Astrocyte of the cerebellum (primary cell): ENCODE measurements at regions not wholly inside any gene's neighbourhood (a gene's known extent, or its start where the extent isn't known, plus 50 kb on each side); places are given as distances from the start of the nearest gene placed in this dataset.

Experiments
- DNase-seq: peaks from one replicate; pipeline ENCODE4 v3.0.0-alpha.2; 2011; ENCODE audit warnings: low read depth
- H3K4me3 ChIP-seq: 2 replicates; pipeline ENCODE4 v1.5.1; 2011; ENCODE audit warnings: mild to moderate bottlenecking, low read depth, low read length, moderate library complexity
- CTCF ChIP-seq: IDR thresholded peaks from 2 replicates; pipeline ENCODE4 v1.5.1; 2012; ENCODE audit warnings: low read length, low read depth, moderate library complexity, mild to moderate bottlenecking; ENCODE audit errors: missing control alignments
- in situ Hi-C: cut with HindIII; loops from 2 replicates; pipeline ENCODE4 v1.10.0; 2017; ENCODE audit warnings: low sequenced_read_pairs

- H3K4me3 ChIP-seq: no peak overlapping the region
- no peak for TF ChIP-seq CTCF
- no peak for DNase-seq
- in situ Hi-C loops: no loop called here
Measured at GRCh38 chr5:143888912-143889311, 77.0 kb downstream of the HMHB1 start.

GRCh38 chr5:143889986-143890385 lies 78.0 kb downstream of the HMHB1 start:
- in situ Hi-C loops: no loop called here
- no peak for DNase-seq
- H3K4me3 ChIP-seq: no peak overlapping the region
- no peak for TF ChIP-seq CTCF

GRCh38 chr5:143890487-143890886 lies 78.5 kb downstream of the HMHB1 start:
- in situ Hi-C loops: no loop called here

GRCh38 chr5:143892271-143892670 lies 80.3 kb downstream of the HMHB1 start:
- in situ Hi-C loops: no loop called here
- no peak for DNase-seq
- H3K4me3 ChIP-seq: no peak overlapping the region
- no peak for TF ChIP-seq CTCF

More at GRCh38 chr5:143890487-143890886, 78.5 kb downstream of the HMHB1 start:
- no peak for DNase-seq
- H3K4me3 ChIP-seq: no peak overlapping the region
- TF ChIP-seq CTCF: no peak

- no peak for DNase-seq
- TF ChIP-seq CTCF: no peak
- no peak overlapping the region for H3K4me3 ChIP-seq
- in situ Hi-C loops: no loop called here
Measured at GRCh38 chr5:143892908-143893307, 80.9 kb downstream of the HMHB1 start.

GRCh38 chr5:143893638-143894037 lies 81.7 kb downstream of the HMHB1 start:
- no peak overlapping the region for H3K4me3 ChIP-seq
- TF ChIP-seq CTCF: no peak
- in situ Hi-C loops: no loop called here
- DNase-seq: no peak

- TF ChIP-seq CTCF: no peak
- in situ Hi-C loops: no loop called here
- DNase-seq: no peak
- no peak overlapping the region for H3K4me3 ChIP-seq
Measured at GRCh38 chr5:143896516-143896915, 84.6 kb downstream of the HMHB1 start.
